SH-SY5Y (cell line): ENCODE measurements at regions not wholly inside any gene's neighbourhood (a gene's known extent, or its start where the extent isn't known, plus 50 kb on each side); places are given as distances from the start of the nearest gene placed in this dataset.

Experiments
- GATA2 ChIP-seq: IDR thresholded peaks from 2 replicates; pipeline ENCODE4 v1.6.1; 2011; ENCODE audit warnings: mild to moderate bottlenecking, low read depth, low read length
- GATA3 ChIP-seq: IDR thresholded peaks from 2 replicates; pipeline ENCODE4 v1.6.1; 2011; ENCODE audit warnings: low read depth, mild to moderate bottlenecking, low read length, moderate library complexity

- TF ChIP-seq GATA2 (no peak), GATA3 (no peak)
These were observed 112.5 kb downstream of the ASB7 start for GRCh38 chr15:100714749-100715342.
